ENCODE measurements at regions not wholly inside any gene's neighbourhood (a gene's known extent, or its start where the extent isn't known, plus 50 kb on each side); places are given as distances from the start of the nearest gene placed in this dataset.

DNA sequence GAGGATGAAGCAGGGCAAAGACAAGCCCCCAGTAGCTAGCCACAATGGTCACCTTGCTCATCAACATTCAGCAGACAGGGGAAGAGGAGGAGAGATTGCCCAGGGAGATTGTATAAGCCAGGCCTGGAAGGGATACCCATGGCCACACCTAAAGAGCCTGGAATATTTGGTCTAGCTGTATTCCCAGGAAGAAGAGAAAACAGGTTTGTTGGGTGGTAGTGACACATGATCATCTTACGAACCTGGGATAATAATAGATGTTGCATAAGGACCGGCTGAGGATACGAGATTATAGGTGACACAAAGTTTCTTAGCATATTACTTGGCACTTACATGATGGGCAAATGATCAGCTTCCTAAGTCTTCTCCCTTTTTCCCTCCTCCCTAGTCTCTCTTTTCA is 95.9 kb downstream of the HHIPL2 start:
- TF ChIP-seq, protein P1, sequence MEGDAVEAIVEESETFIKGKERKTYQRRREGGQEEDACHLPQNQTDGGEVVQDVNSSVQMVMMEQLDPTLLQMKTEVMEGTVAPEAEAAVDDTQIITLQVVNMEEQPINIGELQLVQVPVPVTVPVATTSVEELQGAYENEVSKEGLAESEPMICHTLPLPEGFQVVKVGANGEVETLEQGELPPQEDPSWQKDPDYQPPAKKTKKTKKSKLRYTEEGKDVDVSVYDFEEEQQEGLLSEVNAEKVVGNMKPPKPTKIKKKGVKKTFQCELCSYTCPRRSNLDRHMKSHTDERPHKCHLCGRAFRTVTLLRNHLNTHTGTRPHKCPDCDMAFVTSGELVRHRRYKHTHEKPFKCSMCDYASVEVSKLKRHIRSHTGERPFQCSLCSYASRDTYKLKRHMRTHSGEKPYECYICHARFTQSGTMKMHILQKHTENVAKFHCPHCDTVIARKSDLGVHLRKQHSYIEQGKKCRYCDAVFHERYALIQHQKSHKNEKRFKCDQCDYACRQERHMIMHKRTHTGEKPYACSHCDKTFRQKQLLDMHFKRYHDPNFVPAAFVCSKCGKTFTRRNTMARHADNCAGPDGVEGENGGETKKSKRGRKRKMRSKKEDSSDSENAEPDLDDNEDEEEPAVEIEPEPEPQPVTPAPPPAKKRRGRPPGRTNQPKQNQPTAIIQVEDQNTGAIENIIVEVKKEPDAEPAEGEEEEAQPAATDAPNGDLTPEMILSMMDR (conservative IDR thresholded peaks at IDR 0.05), result no peak
- no peak for TF ChIP-seq ZFX (IDR thresholded peaks at IDR 0.05)

Measured in C4-2B (cell line).